IPS-18a (cell line): ENCODE measurements at regions not wholly inside any gene's neighbourhood (a gene's known extent, or its start where the extent isn't known, plus 50 kb on each side); places are given as distances from the start of the nearest gene placed in this dataset.

Experiments used
- H3K27ac ChIP-seq: one replicate; pipeline ENCODE4 v1.5.1; 2013; ENCODE audit warnings: low read length
- H3K27me3 ChIP-seq: one replicate; pipeline ENCODE4 v1.6.1; 2013; ENCODE audit warnings: mild to moderate bottlenecking, low read length; ENCODE audit not compliant: control insufficient read depth, insufficient read depth
- H3K36me3 ChIP-seq: one replicate; pipeline ENCODE4 v1.6.1; 2013; ENCODE audit warnings: low read depth, low read length; ENCODE audit not compliant: control insufficient read depth
- H3K4me1 ChIP-seq: one replicate; pipeline ENCODE4 v1.6.1; 2013; ENCODE audit warnings: low read depth, low read length; ENCODE audit not compliant: control insufficient read depth
- H3K4me3 ChIP-seq: one replicate; pipeline ENCODE4 v1.5.1; 2013; ENCODE audit warnings: low read length
- H3K9ac ChIP-seq: one replicate; pipeline ENCODE4 v1.6.1; 2013; ENCODE audit warnings: mild to moderate bottlenecking, low read length, moderate library complexity
- H3K9me3 ChIP-seq: one replicate; pipeline ENCODE4 v1.6.1; 2013; ENCODE audit warnings: low read depth, low read length; ENCODE audit not compliant: control insufficient read depth

GRCh38 chrX:33465137-33465536 lies 253.8 kb upstream of the DMD start:
- H3K27me3 ChIP-seq, result no peaks in the 10 kb centered on the region

GRCh38 chrX:33457102-33457501 lies 245.8 kb upstream of the DMD start:
- Histone ChIP-seq H3K9ac (no peak overlapping the region), H3K36me3 (no peaks in the 10 kb centered on the region), H3K4me1 (no peaks in the 10 kb centered on the region), H3K4me3 (no peak overlapping the region), H3K27ac (no peak overlapping the region), H3K9me3 (peaks cover 13% of the 10 kb centered on the region), H3K27me3 (no peaks in the 10 kb centered on the region)

More at GRCh38 chrX:33465137-33465536, 253.8 kb upstream of the DMD start:
- Histone ChIP-seq H3K9ac (no peak overlapping the region), H3K36me3 (no peaks in the 10 kb centered on the region), H3K9me3 (no peaks in the 10 kb centered on the region), H3K27ac (no peak overlapping the region), H3K4me1 (no peaks in the 10 kb centered on the region), H3K4me3 (no peak overlapping the region)

- H3K9me3 ChIP-seq, result no peaks in the 10 kb centered on the region
- no peak overlapping the region for H3K4me3 ChIP-seq
- H3K4me1 ChIP-seq, result no peaks in the 10 kb centered on the region
- H3K27ac ChIP-seq, result no peak overlapping the region
- H3K9ac ChIP-seq, result no peak overlapping the region
- H3K36me3 ChIP-seq, result no peaks in the 10 kb centered on the region
- no peaks in the 10 kb centered on the region for H3K27me3 ChIP-seq
Observed at GRCh38 chrX:33447285-33447684, 235.9 kb upstream of the DMD start.

- Histone ChIP-seq H3K4me3 (no peak overlapping the region), H3K27ac (no peak overlapping the region), H3K9ac (no peak overlapping the region), H3K4me1 (no peaks in the 10 kb centered on the region), H3K9me3 (peaks cover 4% of the 10 kb centered on the region), H3K36me3 (no peaks in the 10 kb centered on the region), H3K27me3 (no peaks in the 10 kb centered on the region)
Observed at GRCh38 chrX:33434256-33435092, 223.1 kb upstream of the DMD start.

- Histone ChIP-seq H3K9me3 (no peaks in the 10 kb centered on the region), H3K4me3 (no peak overlapping the region), H3K27me3 (no peaks in the 10 kb centered on the region)
Observed at GRCh38 chrX:33416273-33416805, 205.0 kb upstream of the DMD start.

GRCh38 chrX:33415459-33415858 lies 204.1 kb upstream of the DMD start:
- H3K36me3 ChIP-seq, result no peaks in the 10 kb centered on the region
- H3K9ac ChIP-seq, result no peak overlapping the region
- no peak overlapping the region for H3K27ac ChIP-seq
- no peaks in the 10 kb centered on the region for H3K9me3 ChIP-seq
- H3K4me3 ChIP-seq, result no peak overlapping the region
- no peaks in the 10 kb centered on the region for H3K4me1 ChIP-seq
- no peaks in the 10 kb centered on the region for H3K27me3 ChIP-seq

More at GRCh38 chrX:33416273-33416805, 205.0 kb upstream of the DMD start:
- Histone ChIP-seq H3K4me1 (no peaks in the 10 kb centered on the region), H3K9ac (no peak overlapping the region), H3K36me3 (no peaks in the 10 kb centered on the region), H3K27ac (no peak overlapping the region)

GRCh38 chrX:33385546-33385945 lies 174.2 kb upstream of the DMD start:
- no peak overlapping the region for H3K9ac ChIP-seq
- H3K36me3 ChIP-seq, result no peaks in the 10 kb centered on the region
- H3K27me3 ChIP-seq, result no peaks in the 10 kb centered on the region
- H3K4me3 ChIP-seq, result no peak overlapping the region
- H3K4me1 ChIP-seq, result no peaks in the 10 kb centered on the region
- no peaks in the 10 kb centered on the region for H3K9me3 ChIP-seq
- H3K27ac ChIP-seq, result no peak overlapping the region

- no peak overlapping the region for H3K9ac ChIP-seq
- H3K27ac ChIP-seq, result no peak overlapping the region
- H3K4me1 ChIP-seq, result no peaks in the 10 kb centered on the region
- no peak overlapping the region for H3K4me3 ChIP-seq
- H3K27me3 ChIP-seq, result no peaks in the 10 kb centered on the region
- H3K9me3 ChIP-seq, result no peaks in the 10 kb centered on the region
- H3K36me3 ChIP-seq, result no peaks in the 10 kb centered on the region
Observed at GRCh38 chrX:33379839-33380238, 168.5 kb upstream of the DMD start.

GRCh38 chrX:33357606-33358005 lies 146.3 kb upstream of the DMD start:
- Histone ChIP-seq H3K27me3 (no peaks in the 10 kb centered on the region), H3K9ac (no peak overlapping the region), H3K36me3 (no peaks in the 10 kb centered on the region), H3K9me3 (no peaks in the 10 kb centered on the region), H3K4me3 (no peak overlapping the region), H3K27ac (no peak overlapping the region), H3K4me1 (no peaks in the 10 kb centered on the region)

GRCh38 chrX:33339219-33339618 lies 127.9 kb upstream of the DMD start:
- H3K27me3 ChIP-seq, result no peaks in the 10 kb centered on the region
- no peak overlapping the region for H3K4me3 ChIP-seq
- H3K36me3 ChIP-seq, result no peaks in the 10 kb centered on the region
- no peaks in the 10 kb centered on the region for H3K9me3 ChIP-seq
- peaks cover 19% of the 10 kb centered on the region for H3K4me1 ChIP-seq
- H3K27ac ChIP-seq, result no peak overlapping the region
- no peak overlapping the region for H3K9ac ChIP-seq

- H3K4me3 ChIP-seq, result no peak overlapping the region
- no peak overlapping the region for H3K9ac ChIP-seq
- no peak overlapping the region for H3K27ac ChIP-seq
- H3K27me3 ChIP-seq, result no peaks in the 10 kb centered on the region
- H3K4me1 ChIP-seq, result peaks cover 26% of the 10 kb centered on the region
- no peaks in the 10 kb centered on the region for H3K36me3 ChIP-seq
- H3K9me3 ChIP-seq, result no peaks in the 10 kb centered on the region
Observed at GRCh38 chrX:33336783-33337182, 125.4 kb upstream of the DMD start.

- no peak overlapping the region for H3K4me3 ChIP-seq
- peak overlapping the region; percentile 37 for H3K27ac ChIP-seq
- no peaks in the 10 kb centered on the region for H3K36me3 ChIP-seq
- peaks cover 16% of the 10 kb centered on the region for H3K4me1 ChIP-seq
- no peaks in the 10 kb centered on the region for H3K27me3 ChIP-seq
- no peaks in the 10 kb centered on the region for H3K9me3 ChIP-seq
- H3K9ac ChIP-seq, result no peak overlapping the region
Observed at GRCh38 chrX:33333271-33333670, 121.9 kb upstream of the DMD start.
